GM23248 (cell line): ENCODE measurements at regions not wholly inside any gene's neighbourhood (a gene's known extent, or its start where the extent isn't known, plus 50 kb on each side); places are given as distances from the start of the nearest gene placed in this dataset.

ENCODE experiments used
- DNase-seq: peaks from one replicate; pipeline ENCODE4 v3.0.0-alpha.2; 2015
- H2AFZ ChIP-seq: fragments of 200-600 bp; sonication (generic); 2 replicates; pipeline ENCODE4 v1.6.1; 2016; ENCODE audit warnings: antibody characterized with exemption
- H3F3A ChIP-seq: fragments of 200-600 bp; sonication (generic); 2 replicates; pipeline ENCODE4 v1.6.1; 2016; ENCODE audit warnings: mild to moderate bottlenecking, antibody characterized with exemption, mixed run types; ENCODE audit not compliant: insufficient read depth
- H3K27ac ChIP-seq: fragments of 200-600 bp; sonication (generic); 2 replicates; pipeline ENCODE4 v1.5.1; 2016; ENCODE audit warnings: mild to moderate bottlenecking
- H3K27me3 ChIP-seq: fragments of 200-600 bp; sonication (generic); replicated peaks from 2 replicates; pipeline ENCODE4 v1.6.1; 2016; ENCODE audit warnings: mild to moderate bottlenecking; ENCODE audit not compliant: insufficient read depth
- H3K36me3 ChIP-seq: fragments of 200-600 bp; sonication (generic); 2 replicates; pipeline ENCODE4 v1.6.1; 2016; ENCODE audit warnings: low read depth, mild to moderate bottlenecking
- H3K4me1 ChIP-seq: fragments of 200-600 bp; sonication (generic); 2 replicates; pipeline ENCODE4 v1.6.1; 2016; ENCODE audit warnings: mild to moderate bottlenecking; ENCODE audit not compliant: insufficient read depth
- H3K4me2 ChIP-seq: fragments of 200-600 bp; sonication (generic); one replicate; pipeline ENCODE4 v1.6.1; 2016; ENCODE audit warnings: mild to moderate bottlenecking; ENCODE audit not compliant: unreplicated experiment
- H3K4me3 ChIP-seq: fragments of 200-600 bp; sonication (generic); 2 replicates; pipeline ENCODE4 v1.5.1; 2016; ENCODE audit warnings: mild to moderate bottlenecking
- H3K79me2 ChIP-seq: fragments of 200-600 bp; sonication (generic); 2 replicates; pipeline ENCODE4 v1.6.1; 2016; ENCODE audit warnings: mild to moderate bottlenecking; ENCODE audit not compliant: insufficient read depth
- H3K9ac ChIP-seq: fragments of 200-600 bp; sonication (generic); 2 replicates; pipeline ENCODE4 v1.6.1; 2016; ENCODE audit warnings: mild to moderate bottlenecking
- H3K9me2 ChIP-seq: fragments of 200-600 bp; sonication (generic); 2 replicates; pipeline ENCODE4 v1.6.1; 2016; ENCODE audit warnings: mixed run types, mild to moderate bottlenecking, moderate library complexity; ENCODE audit not compliant: insufficient read depth
- H3K9me3 ChIP-seq: fragments of 200-600 bp; sonication (generic); one replicate; pipeline ENCODE4 v1.6.1; 2017; ENCODE audit warnings: low read depth
- H4K20me1 ChIP-seq: fragments of 200-600 bp; sonication (generic); 2 replicates; pipeline ENCODE4 v1.6.0; 2016; ENCODE audit not compliant: insufficient read depth
- EZH2 ChIP-seq: fragments of 200-600 bp; sonication (generic); IDR thresholded peaks from 2 replicates; pipeline ENCODE4 v1.6.1; 2018; ENCODE audit warnings: antibody characterized with exemption, mild to moderate bottlenecking; ENCODE audit not compliant: insufficient read depth, poor library complexity, severe bottlenecking
- EZH2phosphoT487 ChIP-seq: fragments of 200-600 bp; sonication (generic); IDR thresholded peaks from 2 replicates; pipeline ENCODE4 v1.6.1; 2018; ENCODE audit warnings: antibody characterized with exemption, moderate library complexity, mild to moderate bottlenecking, low read depth; ENCODE audit not compliant: insufficient read depth
- WGBS, 2 experiments: methylation state at CpG; one replicate each; pipeline ENCODE4 v1.1.6; 2015 to 2017; ENCODE audit warnings: low lambda C conversion rate in 2 of 2, low coverage in 1 of 2; ENCODE audit errors: missing lambda C conversion rate in 2 of 2; 5-methylcytosine and 5-hydroxymethylcytosine counted together
- in situ Hi-C: fragments of 300-500 bp; cut with MboI; formaldehyde crosslinking; loops from 2 replicates; pipeline ENCODE4 v1.15.0; 2020

- Histone ChIP-seq H3K79me2 (no peaks in the 10 kb centered on the region), H3K9me2 (no peaks in the 10 kb centered on the region), H3K9me3 (no peaks in the 10 kb centered on the region), H4K20me1 (no peaks in the 10 kb centered on the region), H3F3A (no peaks in the 10 kb centered on the region), H2AFZ (0 out of 2 replicates have a peak overlapping the region, but pooled peaks have one; percentile 4), H3K4me3 (no peak overlapping the region), H3K36me3 (no peaks in the 10 kb centered on the region), H3K4me2 (no peak overlapping the region), H3K27ac (no peak overlapping the region), H3K4me1 (peaks cover 3% of the 10 kb centered on the region; the same call in 1 of the 2 replicates), H3K9ac (no peak overlapping the region), H3K27me3 (no peaks in the 10 kb centered on the region)
- in situ Hi-C loops: no loop called here
- TF ChIP-seq EZH2: no peak
- TF ChIP-seq EZH2phosphoT487: no peak
- DNase-seq: no peak
- 64 to 65% methylated on average over 2 of the region's 2 CpGs for WGBS, 2 experiments
Measured at GRCh38 chr5:87074934-87075541, 192.6 kb upstream of the RASA1 start.

- H3K36me3 ChIP-seq: no peaks in the 10 kb centered on the region
- H3K9ac ChIP-seq: no peak overlapping the region
- 91 to 96% methylated on average over 4 of the region's 4 CpGs for WGBS, 2 experiments
- DNase-seq: no peak
- TF ChIP-seq EZH2phosphoT487 (no peak), EZH2 (no peak)
- H2AFZ ChIP-seq: no peak overlapping the region
- H3K4me2 ChIP-seq: no peak overlapping the region
- no peaks in the 10 kb centered on the region for H3F3A ChIP-seq
- no peaks in the 10 kb centered on the region for H3K4me1 ChIP-seq
- H3K9me3 ChIP-seq: no peaks in the 10 kb centered on the region
- no peak overlapping the region for H3K27ac ChIP-seq
- H4K20me1 ChIP-seq: no peaks in the 10 kb centered on the region
- H3K79me2 ChIP-seq: no peaks in the 10 kb centered on the region
- 0 out of 2 replicates have a peak, but pooled peaks cover 5% of the 10 kb centered on the region for H3K9me2 ChIP-seq
- H3K4me3 ChIP-seq: no peak overlapping the region
- in situ Hi-C loops: no loop called here
- no peaks in the 10 kb centered on the region for H3K27me3 ChIP-seq
Measured at GRCh38 chr5:87076411-87076810, 191.3 kb upstream of the RASA1 start.

GRCh38 chr5:87076931-87077330 is 190.8 kb upstream of the RASA1 start:
- Histone ChIP-seq H3K36me3 (no peaks in the 10 kb centered on the region), H3K27me3 (no peaks in the 10 kb centered on the region), H3K4me3 (no peak overlapping the region), H3K9ac (no peak overlapping the region), H2AFZ (no peak overlapping the region), H3K4me1 (no peaks in the 10 kb centered on the region), H3K9me2 (0 out of 2 replicates have a peak, but pooled peaks cover 5% of the 10 kb centered on the region), H3F3A (no peaks in the 10 kb centered on the region), H3K27ac (no peak overlapping the region), H4K20me1 (no peaks in the 10 kb centered on the region), H3K79me2 (no peaks in the 10 kb centered on the region), H3K4me2 (no peak overlapping the region), H3K9me3 (no peaks in the 10 kb centered on the region)
- TF ChIP-seq EZH2 (no peak), EZH2phosphoT487 (no peak)
- peak; percentile 19 for DNase-seq
- in situ Hi-C loops: no loop called here
- WGBS, 2 experiments: 88 to 93% methylated on average over 2 of the region's 2 CpGs

- H3K4me2 ChIP-seq: no peak overlapping the region
Measured at GRCh38 chr5:87079219-87079618, 188.5 kb upstream of the RASA1 start.

More at GRCh38 chr5:87079219-87079618, 188.5 kb upstream of the RASA1 start:
- DNase-seq: no peak
- Histone ChIP-seq H3K27ac (no peak overlapping the region), H2AFZ (0 out of 2 replicates have a peak overlapping the region, but pooled peaks have one; percentile 2), H3K27me3 (no peaks in the 10 kb centered on the region), H3K79me2 (no peaks in the 10 kb centered on the region), H3K4me3 (no peak overlapping the region), H3K4me1 (no peaks in the 10 kb centered on the region), H3K36me3 (no peaks in the 10 kb centered on the region), H3K9me3 (no peaks in the 10 kb centered on the region), H4K20me1 (no peaks in the 10 kb centered on the region), H3K9me2 (0 out of 2 replicates have a peak, but pooled peaks cover 5% of the 10 kb centered on the region), H3K9ac (no peak overlapping the region), H3F3A (no peaks in the 10 kb centered on the region)
- in situ Hi-C loops: no loop called here
- WGBS, 2 experiments: 95 to 100% methylated on average over 2 of the region's 2 CpGs
- TF ChIP-seq EZH2phosphoT487 (no peak), EZH2 (no peak)
